ENCODE measurements at regions not wholly inside any gene's neighbourhood (a gene's known extent, or its start where the extent isn't known, plus 50 kb on each side); places are given as distances from the start of the nearest gene placed in this dataset.

DNA sequence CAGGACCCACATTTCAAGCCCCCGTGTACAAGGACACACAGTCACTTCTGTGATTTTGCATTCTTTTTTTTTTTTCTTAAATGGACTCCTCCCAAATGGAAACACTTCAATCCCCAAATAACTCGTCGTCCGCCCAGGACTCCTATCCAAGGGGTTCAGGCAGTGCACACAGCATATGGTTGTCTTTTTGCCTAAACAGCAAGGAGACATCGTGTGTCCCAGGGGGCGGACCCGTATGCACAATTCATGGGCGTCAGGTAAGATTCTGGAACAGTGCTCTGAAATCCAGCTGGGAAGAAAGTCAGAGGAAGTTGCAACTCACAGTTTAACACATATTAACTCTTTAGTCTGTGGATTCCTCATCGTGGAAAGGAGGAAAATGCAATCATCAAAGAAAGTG is 231.3 kb downstream of the SHOX start:
- TF ChIP-seq, protein P1, sequence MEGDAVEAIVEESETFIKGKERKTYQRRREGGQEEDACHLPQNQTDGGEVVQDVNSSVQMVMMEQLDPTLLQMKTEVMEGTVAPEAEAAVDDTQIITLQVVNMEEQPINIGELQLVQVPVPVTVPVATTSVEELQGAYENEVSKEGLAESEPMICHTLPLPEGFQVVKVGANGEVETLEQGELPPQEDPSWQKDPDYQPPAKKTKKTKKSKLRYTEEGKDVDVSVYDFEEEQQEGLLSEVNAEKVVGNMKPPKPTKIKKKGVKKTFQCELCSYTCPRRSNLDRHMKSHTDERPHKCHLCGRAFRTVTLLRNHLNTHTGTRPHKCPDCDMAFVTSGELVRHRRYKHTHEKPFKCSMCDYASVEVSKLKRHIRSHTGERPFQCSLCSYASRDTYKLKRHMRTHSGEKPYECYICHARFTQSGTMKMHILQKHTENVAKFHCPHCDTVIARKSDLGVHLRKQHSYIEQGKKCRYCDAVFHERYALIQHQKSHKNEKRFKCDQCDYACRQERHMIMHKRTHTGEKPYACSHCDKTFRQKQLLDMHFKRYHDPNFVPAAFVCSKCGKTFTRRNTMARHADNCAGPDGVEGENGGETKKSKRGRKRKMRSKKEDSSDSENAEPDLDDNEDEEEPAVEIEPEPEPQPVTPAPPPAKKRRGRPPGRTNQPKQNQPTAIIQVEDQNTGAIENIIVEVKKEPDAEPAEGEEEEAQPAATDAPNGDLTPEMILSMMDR (IDR thresholded peaks at IDR 0.05): no peak
- TF ChIP-seq, protein P2, sequence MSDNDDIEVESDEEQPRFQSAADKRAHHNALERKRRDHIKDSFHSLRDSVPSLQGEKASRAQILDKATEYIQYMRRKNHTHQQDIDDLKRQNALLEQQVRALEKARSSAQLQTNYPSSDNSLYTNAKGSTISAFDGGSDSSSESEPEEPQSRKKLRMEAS (IDR thresholded peaks at IDR 0.05): no peak
- TF ChIP-seq POLR2A (IDR thresholded peaks at IDR 0.05; ENCODE audit: low read length) (no peak), RFX5 (IDR thresholded peaks at IDR 0.05) (no peak), MAFK (IDR thresholded peaks at IDR 0.05; ENCODE audit: partially characterized antibody) (no peak), JUNB (IDR thresholded peaks at IDR 0.05) (no peak), EP300 (IDR thresholded peaks at IDR 0.05) (no peak), ZFP36 (IDR thresholded peaks at IDR 0.05; ENCODE audit: borderline replicate concordance, partially characterized antibody) (no peak)
